ENCODE measurements at regions not wholly inside any gene's neighbourhood (a gene's known extent, or its start where the extent isn't known, plus 50 kb on each side); places are given as distances from the start of the nearest gene placed in this dataset.

DNA sequence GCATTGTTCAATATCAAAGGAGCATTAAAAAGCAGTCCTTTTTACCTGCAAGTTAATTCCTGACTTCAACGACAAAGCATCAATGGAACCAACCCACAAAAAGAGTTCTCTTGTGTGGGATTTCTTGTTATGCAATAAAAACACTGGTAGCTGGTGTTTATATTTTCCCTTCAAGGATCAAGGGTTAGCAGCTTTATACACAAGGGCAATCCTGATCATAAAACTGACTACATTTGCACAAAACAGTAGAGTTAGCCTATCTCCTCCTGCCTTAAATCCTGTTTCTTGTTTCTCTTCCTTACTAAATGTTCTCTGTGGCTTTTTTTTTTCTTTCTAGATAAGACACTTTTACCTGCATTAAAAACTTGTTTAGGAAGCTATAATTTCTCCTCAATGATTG is 306.4 kb downstream of the SLCO4C1 start:
- H3K4me2 ChIP-seq (ENCODE audit: insufficient read depth, insufficient read length, low read length) = no peak overlapping the region
- Mint-ChIP-seq H3K36me3 (ENCODE audit: insufficient read depth in 1 of 3, low read depth in 3 of 3) (no peaks in the 10 kb centered on the region), H3K9me3 (no peaks in the 10 kb centered on the region), H3K27ac (no peak overlapping the region), H3K4me1 (no peaks in the 10 kb centered on the region), H3K4me3 (no peak overlapping the region), H3K27me3 (ENCODE audit: low read depth) (peaks cover 2% of the 10 kb centered on the region; the same call in 1 of the 2 replicates)
- H2BK15ac ChIP-seq (ENCODE audit: low read depth, low read length) = no peak overlapping the region
- no peaks in the 10 kb centered on the region for H4K20me1 ChIP-seq (ENCODE audit: control insufficient read depth, insufficient read depth, insufficient read length)
- H3K9me3 ChIP-seq (ENCODE audit: control insufficient read depth, low read depth, low read length) = no peaks in the 10 kb centered on the region
- H2BK20ac ChIP-seq (ENCODE audit: low read depth, low read length, poor library complexity, severe bottlenecking) = no peak overlapping the region
- H3K79me2 ChIP-seq (ENCODE audit: insufficient read depth, low read length) = no peaks in the 10 kb centered on the region
- no peak overlapping the region for H2AFZ ChIP-seq (ENCODE audit: low read length)
- no peak overlapping the region for H3T11ph ChIP-seq (ENCODE audit: low read length)
- H3K18ac ChIP-seq (ENCODE audit: insufficient read length, low read depth, low read length) = no peak overlapping the region
- H3K9ac ChIP-seq (ENCODE audit: extremely low read depth, insufficient read length, low read length) = no peak overlapping the region
- no peak overlapping the region for H2BK12ac ChIP-seq (ENCODE audit: insufficient read length, low read depth, low read length)
- no peak overlapping the region for H3K4ac ChIP-seq (ENCODE audit: low read depth, low read length)
- DNase-seq = no peak
- H3K56ac ChIP-seq (ENCODE audit: insufficient read length, low read depth, low read length) = no peak overlapping the region
- no peaks in the 10 kb centered on the region for H3K27me3 ChIP-seq (ENCODE audit: insufficient read depth, low read length)
- no peaks in the 10 kb centered on the region for H3K23me2 ChIP-seq (ENCODE audit: insufficient read length, low read depth, low read length, poor library complexity, severe bottlenecking)
- H4K5ac ChIP-seq (ENCODE audit: insufficient read length, low read depth, low read length) = no peak overlapping the region
- no peak overlapping the region for H2AK5ac ChIP-seq (ENCODE audit: insufficient read length, low read length)
- no peak overlapping the region for H2BK120ac ChIP-seq (ENCODE audit: low read depth, low read length, poor library complexity, severe bottlenecking)
- no peaks in the 10 kb centered on the region for H3K4me1 ChIP-seq (ENCODE audit: insufficient read depth, low read length)
- H3K23ac ChIP-seq (ENCODE audit: insufficient read length, low read depth, low read length) = no peak overlapping the region
- TF ChIP-seq CTCF (conservative IDR thresholded peaks at IDR 0.05) = no peak
- no peak overlapping the region for H4K91ac ChIP-seq (ENCODE audit: insufficient read length, low read depth, low read length)
- no peak overlapping the region for H2BK5ac ChIP-seq (ENCODE audit: insufficient read length, low read length)
- no peak overlapping the region for H3K14ac ChIP-seq (ENCODE audit: insufficient read depth, low read length)
- H4K8ac ChIP-seq (replicated peaks; ENCODE audit: insufficient read length, low read depth, low read length) = no peak overlapping the region
- WGBS (ENCODE audit: extremely low coverage, insufficient read length, low lambda C conversion rate) = no CpG with 5 or more reads among the region's 1 CpG
- no peaks in the 10 kb centered on the region for H3K79me1 ChIP-seq (ENCODE audit: insufficient read depth, low read depth, low read length, poor library complexity, severe bottlenecking)
- no peak overlapping the region for H3K27ac ChIP-seq (ENCODE audit: insufficient read length, low read depth, low read length)

Data from H9 (cell line).